GM12878 (cell line): ENCODE measurements at regions not wholly inside any gene's neighbourhood (a gene's known extent, or its start where the extent isn't known, plus 50 kb on each side); places are given as distances from the start of the nearest gene placed in this dataset.

ENCODE experiments used
- ATAC-seq: fragments of 200-7000 bp; cut with Tn5 transposase; 3 replicates; pipeline ENCODE4 v1.9.1; 2020; ENCODE audit warnings: mild to moderate bottlenecking, moderate library complexity
- BruUV-seq: library from RNA; stranded (reverse); fragments of 400-500 nt; replicated peaks from 2 replicates; lab custom pipeline; 2021; lab: Mats Ljungman, UMichigan
- CTCF ChIA-PET: fragments of 300-600 bp; sonication (Branson Sonifier 250); formaldehyde crosslinking; extraction: SDS; loops from one replicate; lab custom pipeline; 2021; ENCODE audit warnings: inconsistent platforms; lab: Yijun Ruan, JAX
- POLR2A ChIA-PET: fragments of 350-600 bp; formaldehyde crosslinking; extraction: SDS; loops from one replicate; lab custom pipeline; 2021; ENCODE audit warnings: inconsistent platforms; lab: Charles Lee
- RAD21 ChIA-PET: fragments of 300-600 bp; sonication (Branson Sonifier 250); formaldehyde crosslinking; loops from one replicate; lab custom pipeline; 2023; ENCODE audit warnings: antibody characterized with exemption; ENCODE audit not compliant: unreplicated experiment; lab: Charles Lee
- SMC1A ChIA-PET: fragments of 300-600 bp; sonication (Branson Sonifier 250); formaldehyde crosslinking; loops from one replicate; lab custom pipeline; 2023; ENCODE audit not compliant: unreplicated experiment, uncharacterized antibody; lab: Charles Lee
- DNase-seq: peaks from one replicate; pipeline ENCODE4 v3.0.0-alpha.2; 2011; ENCODE audit warnings: low read depth, low spot score
- FAIRE-seq: peaks from 3 replicates; lab custom pipeline; 2011; peaks lifted over from hg19 to GRCh38; lab: Jason Lieb, UNC
- H2AFZ ChIP-seq: 2 replicates; pipeline ENCODE4 v1.6.0; 2011; ENCODE audit warnings: low read depth, low read length, control low read depth; ENCODE audit not compliant: control insufficient read depth
- H3K27ac ChIP-seq: 2 replicates; pipeline ENCODE4 v1.5.1; 2011; ENCODE audit warnings: control low read depth; ENCODE audit not compliant: control insufficient read depth, insufficient read depth
- H3K27me3 ChIP-seq, 2 experiments: replicated peaks in 1 of 2; 2 replicates each; pipeline versions ENCODE4 v1.6.0 to v1.6.1; 2011; ENCODE audit warnings: low read length in 1 of 2; ENCODE audit not compliant: control insufficient read depth in 2 of 2, insufficient read depth in 2 of 2
- H3K36me3 ChIP-seq, 2 experiments: 2 replicates each; pipeline ENCODE4 v1.5.1; 2011; ENCODE audit warnings: low read length in 1 of 2; ENCODE audit not compliant: control insufficient read depth in 2 of 2, insufficient read depth in 2 of 2
- H3K4me1 ChIP-seq: 2 replicates; pipeline ENCODE4 v1.6.1; 2011; ENCODE audit warnings: mild to moderate bottlenecking, low read length, moderate library complexity, mixed read lengths; ENCODE audit not compliant: control insufficient read depth, insufficient read depth
- H3K4me2 ChIP-seq: 2 replicates; pipeline ENCODE4 v1.6.0; 2011; ENCODE audit warnings: control low read depth; ENCODE audit not compliant: control insufficient read depth, insufficient read depth
- H3K4me3 ChIP-seq: fragments of 200-600 bp; sonication (generic); 2 replicates; pipeline ENCODE4 v1.5.1; 2016
- H3K79me2 ChIP-seq: 2 replicates; pipeline ENCODE4 v1.6.0; 2011; ENCODE audit warnings: low read length; ENCODE audit not compliant: control insufficient read depth, insufficient read depth
- H3K9ac ChIP-seq: 2 replicates; pipeline ENCODE4 v1.8.0; 2011; ENCODE audit warnings: low read length, control low read depth, mixed read lengths; ENCODE audit not compliant: control insufficient read depth, insufficient read depth
- H3K9me3 ChIP-seq: replicated peaks from 3 replicates; pipeline ENCODE4 v1.5.1; 2011; ENCODE audit warnings: mild to moderate bottlenecking, low read length; ENCODE audit not compliant: control insufficient read depth, insufficient read depth
- H4K20me1 ChIP-seq: 2 replicates; pipeline ENCODE4 v1.6.0; 2011; ENCODE audit not compliant: control insufficient read depth, insufficient read depth
- CHD4 ChIP-seq: fragments of 200-600 bp; sonication (generic); IDR thresholded peaks from 2 replicates; pipeline ENCODE4 v1.6.1; 2016; ENCODE audit warnings: mild to moderate bottlenecking
- CTCF ChIP-seq, 3 experiments: IDR thresholded peaks in 2 of 3; conservative IDR thresholded peaks in 1 of 3; 2 replicates each; pipeline ENCODE4 v1.5.1; 2011; ENCODE audit warnings: low read depth in 3 of 3, low read length in 3 of 3, mild to moderate bottlenecking in 3 of 3, control low read depth in 2 of 3, moderate library complexity in 2 of 3, inconsistent platforms in 1 of 3, mixed read lengths in 1 of 3; ENCODE audit not compliant: control insufficient read depth in 2 of 3, insufficient read depth in 1 of 3; ENCODE audit errors: extremely low read depth in 1 of 3
- FOXM1 ChIP-seq: IDR thresholded peaks from 2 replicates; pipeline ENCODE4 v1.6.1; 2012; ENCODE audit warnings: low read depth, mild to moderate bottlenecking, inconsistent platforms, low read length, moderate library complexity
- MXI1 ChIP-seq: fragments of 150-350 bp; IDR thresholded peaks from 2 replicates; pipeline ENCODE4 v1.6.1; 2011; ENCODE audit warnings: low read depth, mild to moderate bottlenecking, inconsistent platforms, low read length, improper control_type of control experiment
- NRF1 ChIP-seq: conservative IDR thresholded peaks from 2 replicates; pipeline ENCODE4 v1.6.1; 2011; ENCODE audit warnings: mild to moderate bottlenecking, low read depth, low read length, improper control_type of control experiment
- RAD21 ChIP-seq: IDR thresholded peaks from 2 replicates; pipeline ENCODE4 v1.6.1; 2011; ENCODE audit warnings: mild to moderate bottlenecking, low read depth, low read length, moderate library complexity; ENCODE audit not compliant: insufficient read depth
- SMC3 ChIP-seq: IDR thresholded peaks from 2 replicates; pipeline ENCODE4 v1.6.1; 2011; ENCODE audit warnings: low read length, improper control_type of control experiment, borderline replicate concordance
- USF1 ChIP-seq: IDR thresholded peaks from 2 replicates; pipeline ENCODE4 v1.6.1; 2011; ENCODE audit warnings: borderline replicate concordance, low read depth, mild to moderate bottlenecking, moderate library complexity, mixed read lengths, low read length; ENCODE audit not compliant: insufficient read depth; ENCODE audit errors: extremely low read length
- WGBS: methylation state at CpG from one replicate; pipeline ENCODE4 v1.1.6; 2016; ENCODE audit warnings: low lambda C conversion rate; ENCODE audit not compliant: insufficient replicate concordance, insufficient coverage; ENCODE audit errors: missing lambda C conversion rate; 5-methylcytosine and 5-hydroxymethylcytosine counted together
- in situ Hi-C: fragments of 300-500 bp; cut with MboI; formaldehyde crosslinking; loops from 9 replicates; pipeline ENCODE4 v1.14.3; 2018; ENCODE audit warnings: mixed read lengths
- intact Hi-C: fragments of 100-400 bp; cut with micrococcal nuclease; formaldehyde crosslinking; loops from one replicate; pipeline ENCODE4 v1.14.2; 2022; ENCODE audit not compliant: unreplicated experiment
- TF ChIP-seq, protein P1 (sequence below): fragments of 450-650 bp; IDR thresholded peaks from 2 replicates; pipeline ENCODE4 v1.6.1; 2016; ENCODE audit warnings: mild to moderate bottlenecking

GRCh38 chr10:108249940-108250339 lies 1085.4 kb upstream of the SORCS1 start:
- Histone ChIP-seq H3K9ac (no peak overlapping the region), H3K9me3 (no peaks in the 10 kb centered on the region), H3K4me3 (no peak overlapping the region), H3K36me3 (no peaks in the 10 kb centered on the region), H3K27ac (no peak overlapping the region), H3K27me3 (no peaks in the 10 kb centered on the region), H2AFZ (no peak overlapping the region), H3K4me1 (no peaks in the 10 kb centered on the region), H4K20me1 (no peaks in the 10 kb centered on the region), H3K79me2 (no peaks in the 10 kb centered on the region), H3K4me2 (no peak overlapping the region)
- FAIRE-seq = no peak
- ChIA-PET SMC1A (interaction anchor here (1.1 to 1.4 kb wide), 2 partner anchors 46 to 841 kb away, joined by 3 to 4 read pairs; no protein-coding TSS in a partner anchor), CTCF (interaction anchor here (1.0 to 1.9 kb wide), 8 partner anchors 10 to 405 kb away, joined by 3 to 10 read pairs (median 4); no protein-coding TSS in a partner anchor), RAD21 (no interaction called here), POLR2A (no interaction called here)
- DNase-seq = no peak
- in situ Hi-C loops = no loop called here
- TF ChIP-seq CHD4 (no peak), FOXM1 (no peak), CTCF (IDR thresholded peaks at IDR 0.05 in 2 of 3, conservative IDR thresholded peaks at IDR 0.05 in 1 of 3; ENCODE audit: control insufficient read depth in 2 of 3, extremely low read depth in 1 of 3, insufficient read depth in 1 of 3, low read depth in 3 of 3, low read length in 3 of 3) (peak; percentile 16 to 35 (median 27); a peak in 3 of 6 replicates), USF1 (no peak), SMC3 (peak; percentile 18; the same call in 1 of the 2 replicates), NRF1 (no peak), RAD21 (peak; percentile 40; the same call in 1 of the 2 replicates), MXI1 (no peak)
- TF ChIP-seq, protein P1, sequence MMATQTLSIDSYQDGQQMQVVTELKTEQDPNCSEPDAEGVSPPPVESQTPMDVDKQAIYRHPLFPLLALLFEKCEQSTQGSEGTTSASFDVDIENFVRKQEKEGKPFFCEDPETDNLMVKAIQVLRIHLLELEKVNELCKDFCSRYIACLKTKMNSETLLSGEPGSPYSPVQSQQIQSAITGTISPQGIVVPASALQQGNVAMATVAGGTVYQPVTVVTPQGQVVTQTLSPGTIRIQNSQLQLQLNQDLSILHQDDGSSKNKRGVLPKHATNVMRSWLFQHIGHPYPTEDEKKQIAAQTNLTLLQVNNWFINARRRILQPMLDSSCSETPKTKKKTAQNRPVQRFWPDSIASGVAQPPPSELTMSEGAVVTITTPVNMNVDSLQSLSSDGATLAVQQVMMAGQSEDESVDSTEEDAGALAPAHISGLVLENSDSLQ = no peak
- 27% methylated on average over 3 of the region's 3 CpGs for WGBS
- intact Hi-C loops = no loop called here
- ATAC-seq = no peak
- BruUV-seq = no TSS peak
